Heart left ventricle (tissue), 16 donors: ENCODE measurements at regions not wholly inside any gene's neighbourhood (a gene's known extent, or its start where the extent isn't known, plus 50 kb on each side); places are given as distances from the start of the nearest gene placed in this dataset.

Experiments
- ATAC-seq, 4 donors: fragments of 200-7000 bp; cut with Tn5 transposase; one replicate each; pipeline ENCODE4 v1.9.1; 2020 to 2022; ENCODE audit warnings: moderate library complexity in 4 of 4, mild to moderate bottlenecking in 3 of 4, moderate number of reproducible peaks in 1 of 4
- DNase-seq, 5 donors: peaks; one replicate each; pipeline ENCODE4 v3.0.0-alpha.2; 2020
- H3K27ac ChIP-seq, 12 donors: fragments of 200-600 bp; sonication (generic) in 4 of 12; one replicate each; pipeline versions ENCODE4 v1.5.0 to v1.8.0; 2016 to 2022; ENCODE audit warnings: mild to moderate bottlenecking in 2 of 12
- H3K27me3 ChIP-seq, 9 donors: fragments of 200-600 bp; sonication (generic) in 2 of 9; one replicate each; pipeline versions ENCODE4 v1.5.1 to v1.8.0; 2016 to 2022; ENCODE audit warnings: mild to moderate bottlenecking in 3 of 9
- H3K36me3 ChIP-seq, 9 donors: fragments of 200-600 bp; sonication (generic) in 2 of 9; one replicate each; pipeline versions ENCODE4 v1.5.0 to v1.8.0; 2018 to 2022; ENCODE audit warnings: mild to moderate bottlenecking in 2 of 9
- H3K4me1 ChIP-seq, 12 donors: fragments of 200-600 bp; sonication (generic) in 4 of 12; one replicate each; pipeline versions ENCODE4 v1.5.0 to v1.8.0; 2016 to 2022; ENCODE audit warnings: mild to moderate bottlenecking in 3 of 12
- H3K4me3 ChIP-seq, 12 donors: fragments of 200-600 bp; sonication (generic) in 4 of 12; one replicate each; pipeline versions ENCODE4 v1.5.0 to v1.8.0; 2017 to 2022; ENCODE audit warnings: mild to moderate bottlenecking in 9 of 12, moderate library complexity in 4 of 12
- H3K9me3 ChIP-seq, 12 donors: fragments of 200-600 bp; sonication (generic) in 4 of 12; one replicate each; pipeline versions ENCODE4 v1.5.0 to v1.8.0; 2016 to 2022; ENCODE audit warnings: mild to moderate bottlenecking in 1 of 12
- CTCF ChIP-seq, 12 donors: fragments of 200-600 bp; sonication (generic) in 4 of 12; IDR thresholded peaks; one replicate each; pipeline versions ENCODE4 v1.5.0 to v1.8.0; 2018 to 2022; ENCODE audit warnings: antibody characterized with exemption in 12 of 12, mild to moderate bottlenecking in 5 of 12
- POLR2A ChIP-seq, 2 donors: fragments of 450-650 bp; IDR thresholded peaks; one replicate each; pipeline ENCODE4 v1.6.1; 2017; ENCODE audit warnings: antibody characterized with exemption in 2 of 2, mild to moderate bottlenecking in 2 of 2, moderate library complexity in 2 of 2
- WGBS, 4 donors: extraction: QIAGEN DNeasy Blood & Tissue Kit in 2 of 4; methylation state at CpG; one replicate each; pipeline versions ENCODE4 v1.1.5 to v1.1.7; 2013 to 2018; 5-methylcytosine and 5-hydroxymethylcytosine counted together
- intact Hi-C, 10 donors: fragments of 100-400 bp; cut with DNase I; formaldehyde crosslinking; loops; one replicate each; pipeline versions ENCODE4 v1.11.1 to v1.14.2; 2022
- donor health status: ischemic (EF 13 %, LVEDD 7.1; RV severe dilation, severe dysfunction).
- donor health status: healthy with polysubstance abuse.
- donor health status: DM: no; HTN: yes; CAD: no.
- donor health status: DM: no; HTN: no; CAD: no.
- donor health status: ischemic (EF 25% LVEDD 6.9; RV normal size, moderate dysfunction).
- donor health status: ischemic (EF 25% LVEDD 5.7; RV mildly dilated, moderate dysfunction).
- donor health status: healthy.
- donor health status: DM: yes; HTN: yes; CAD: no.
- donor health status: ischemic (EF 35%, LVEDD 5.7; RV mildly dilated, moderate dysfunction).
- donor health status: nonischemic (EF 11% LVEDD 7.7; RV severe dilation, severe dysfunction).
- donor health status: DM: yes; HTN: yes; CAD: no.
- donor health status: PGD.
- donor health status: ischemic (EF 29% LVEDD 5.4; RV normal size, mild dysfunction).
- donor health status: nonischemic (EF 23%, LVEDD 6.1; RV moderate dilation, normal function).

DNA sequence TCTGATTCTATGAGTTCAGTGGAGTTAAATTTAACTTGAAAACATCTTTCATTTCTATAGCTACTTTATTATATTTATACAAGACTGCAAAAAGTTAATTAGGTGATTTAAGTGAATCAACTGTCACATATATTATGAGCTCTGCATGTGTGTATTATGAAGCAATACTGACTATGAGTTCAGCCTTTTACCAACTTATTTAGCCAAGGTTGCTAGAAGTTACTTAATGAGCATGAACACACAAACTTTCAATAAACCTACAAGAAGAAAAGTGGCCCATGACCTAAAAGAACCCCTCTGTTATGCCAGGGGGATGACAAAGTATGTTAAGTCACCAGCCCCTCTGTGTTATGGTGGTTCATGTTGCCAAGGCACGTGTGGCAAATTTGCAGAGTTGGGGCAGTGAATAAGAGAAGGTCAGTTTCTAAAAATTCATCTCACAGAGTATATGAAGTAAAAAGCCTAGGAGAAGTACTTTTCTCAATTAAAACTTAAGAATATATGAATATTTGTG, 86.7 kb upstream of the LYPLAL1 start:
- no peak for ATAC-seq
- 0 to 84% (median 36%) methylated on average over 1 of the region's 1 CpG for whole genome bisulfite sequencing, 4 donors

DNA sequence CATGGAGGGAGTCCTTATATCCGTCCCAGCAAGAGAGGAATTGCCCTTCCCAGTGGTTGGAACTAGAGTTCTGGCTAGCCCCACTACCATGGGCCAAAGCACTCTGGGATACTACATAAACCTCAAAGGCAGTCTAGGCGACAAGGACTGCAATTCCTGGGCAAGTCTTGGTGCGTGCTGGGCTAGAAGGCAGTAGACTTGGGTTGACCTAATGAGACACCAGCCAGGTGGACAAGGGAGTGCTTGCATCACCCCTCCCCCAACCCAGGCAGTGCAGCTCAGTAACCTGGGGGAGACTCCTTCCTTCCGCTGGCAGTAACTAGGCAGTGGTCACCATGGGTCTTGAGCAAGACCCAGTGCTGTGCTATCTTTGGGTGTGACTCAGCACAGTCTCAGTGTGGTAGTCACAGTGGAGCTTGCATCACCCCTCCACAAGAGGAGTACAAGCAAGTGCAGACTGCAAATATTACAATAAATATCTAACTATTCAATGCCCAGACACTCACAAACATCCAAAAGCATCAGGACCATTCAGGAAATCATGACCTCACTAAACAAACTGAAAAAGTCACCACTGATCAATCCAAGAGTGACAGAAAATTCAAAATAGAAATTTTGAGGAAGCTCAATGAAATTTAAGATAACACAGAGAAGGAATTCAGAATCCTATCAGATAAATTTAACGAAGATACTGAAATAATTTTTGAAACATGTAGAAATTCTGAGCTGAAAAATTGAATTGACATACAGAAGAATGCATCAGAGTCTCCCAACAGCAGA, 84.7 kb upstream of the LYPLAL1 start:
- Histone ChIP-seq H3K4me1 (peaks cover 0 to 34% (median 0%) of the 10 kb centered on the region in 12 donors), H3K27ac (no peak overlapping the region), H3K4me3 (no peak overlapping the region), H3K36me3 (no peaks in the 10 kb centered on the region), H3K9me3 (peaks cover 0 to 14% (median 0%) of the 10 kb centered on the region in 12 donors), H3K27me3 (no peaks in the 10 kb centered on the region)
- intact Hi-C loops, result no loop called here
- TF ChIP-seq POLR2A (IDR thresholded peaks at IDR 0.05), result no peak
- no peak for TF ChIP-seq CTCF (IDR thresholded peaks at IDR 0.05)
- peak; percentile 51 to 99 (median 86) for ATAC-seq
- WGBS, 4 donors, result 83 to 88% (median 86%) methylated on average over 5 of the region's 5 CpGs
- peak in 4 of 5 donors; percentile 16 to 77 (median 46) for DNase-seq

More for the DNA sequence above, 86.7 kb upstream of the LYPLAL1 start:
- H3K27ac ChIP-seq, result no peak overlapping the region
- H3K36me3 ChIP-seq, result no peaks in the 10 kb centered on the region
- intact Hi-C loops, result no loop called here
- no peaks in the 10 kb centered on the region for H3K9me3 ChIP-seq
- H3K4me3 ChIP-seq, result no peak overlapping the region
- H3K27me3 ChIP-seq, result no peaks in the 10 kb centered on the region
- H3K4me1 ChIP-seq, result peaks cover 0 to 34% (median 0%) of the 10 kb centered on the region in 12 donors
- no peak for DNase-seq
- no peak for TF ChIP-seq CTCF (IDR thresholded peaks at IDR 0.05)
- no peak for TF ChIP-seq POLR2A (IDR thresholded peaks at IDR 0.05)

GRCh38 chr1:219090607-219091006, 83.1 kb upstream of the LYPLAL1 start:
- peaks cover 0 to 14% (median 0%) of the 10 kb centered on the region in 12 donors for H3K9me3 ChIP-seq
- DNase-seq (no peak), ATAC-seq (no peak)
- no peaks in the 10 kb centered on the region for H3K27me3 ChIP-seq
- H3K4me1 ChIP-seq, result peaks cover 0 to 30% (median 0%) of the 10 kb centered on the region in 12 donors
- TF ChIP-seq POLR2A (IDR thresholded peaks at IDR 0.05), result no peak
- no peak for TF ChIP-seq CTCF (IDR thresholded peaks at IDR 0.05)
- peak overlapping the region in 1 of 12 donors; percentile 1 for H3K27ac ChIP-seq
- no peaks in the 10 kb centered on the region for H3K36me3 ChIP-seq
- WGBS, 4 donors, result 83 to 90% (median 88%) methylated on average over 1 of the region's 1 CpG
- intact Hi-C loops, result no loop called here
- no peak overlapping the region for H3K4me3 ChIP-seq

GRCh38 chr1:219092206-219092605, 81.5 kb upstream of the LYPLAL1 start:
- peaks cover 0 to 22% (median 0%) of the 10 kb centered on the region in 12 donors for H3K4me1 ChIP-seq
- intact Hi-C loops, result no loop called here
- DNase-seq (no peak), ATAC-seq (no peak)
- H3K4me3 ChIP-seq, result no peak overlapping the region
- TF ChIP-seq POLR2A (IDR thresholded peaks at IDR 0.05) (no peak), CTCF (IDR thresholded peaks at IDR 0.05) (no peak)
- H3K9me3 ChIP-seq, result peaks cover 0 to 14% (median 0%) of the 10 kb centered on the region in 12 donors
- 73 to 89% (median 77%) methylated on average over 1 of the region's 1 CpG for WGBS, 4 donors
- H3K27ac ChIP-seq, result no peak overlapping the region
- no peaks in the 10 kb centered on the region for H3K27me3 ChIP-seq
- no peaks in the 10 kb centered on the region for H3K36me3 ChIP-seq
